PC-3 (cell line): ENCODE measurements at regions not wholly inside any gene's neighbourhood (a gene's known extent, or its start where the extent isn't known, plus 50 kb on each side); places are given as distances from the start of the nearest gene placed in this dataset.

Source experiments
- CTCF ChIP-seq: fragments of 300-600 bp; sonication (generic); conservative IDR thresholded peaks from 2 replicates; pipeline ENCODE4 v1.5.1; 2017; ENCODE audit warnings: antibody characterized with exemption, low read depth, mild to moderate bottlenecking, low read length
- EZH2 ChIP-seq: fragments of 300-600 bp; sonication (generic); IDR thresholded peaks from one replicate; pipeline ENCODE4 v1.6.1; 2017; ENCODE audit warnings: antibody characterized with exemption, mild to moderate bottlenecking, low read length; ENCODE audit not compliant: unreplicated experiment
- EZH2phosphoT487 ChIP-seq: fragments of 300-600 bp; sonication (generic); IDR thresholded peaks from 2 replicates; pipeline ENCODE4 v1.6.1; 2018; ENCODE audit warnings: mild to moderate bottlenecking, antibody characterized with exemption, low read length, borderline replicate concordance

GRCh38 chr20:4330011-4330410 lies 80.9 kb upstream of the ADRA1D start:
- no peak for TF ChIP-seq EZH2phosphoT487
- TF ChIP-seq CTCF: no peak
- TF ChIP-seq EZH2: no peak
